ENCODE measurements at regions not wholly inside any gene's neighbourhood (a gene's known extent, or its start where the extent isn't known, plus 50 kb on each side); places are given as distances from the start of the nearest gene placed in this dataset.

DNA sequence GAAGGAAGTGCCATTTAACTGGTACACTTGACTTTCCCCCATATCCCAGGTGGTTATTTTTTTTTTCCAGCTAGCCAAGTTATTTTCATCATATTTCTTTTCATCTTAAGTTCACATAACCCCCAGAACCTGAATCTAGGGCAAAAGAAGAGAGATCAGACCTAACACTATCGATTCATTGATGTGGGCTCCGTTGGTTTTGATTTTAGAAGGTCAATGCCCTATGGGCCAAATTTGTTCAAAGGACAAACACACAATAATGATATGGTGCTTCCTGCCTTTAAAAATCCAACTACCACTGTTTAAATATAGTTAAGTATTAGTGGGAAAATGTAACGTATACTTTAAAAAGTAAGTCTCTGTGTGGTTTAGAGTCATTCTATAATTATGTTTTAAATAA is 665.7 kb downstream of the ZNF674 start:
- DNase-seq (ENCODE audit: low read depth in 2 of 2) = no peak

GRCh38 chrX:45876206-45876605 is 669.0 kb downstream of the ZNF674 start:
- DNase-seq (ENCODE audit: low read depth in 2 of 2) = no peak

DNA sequence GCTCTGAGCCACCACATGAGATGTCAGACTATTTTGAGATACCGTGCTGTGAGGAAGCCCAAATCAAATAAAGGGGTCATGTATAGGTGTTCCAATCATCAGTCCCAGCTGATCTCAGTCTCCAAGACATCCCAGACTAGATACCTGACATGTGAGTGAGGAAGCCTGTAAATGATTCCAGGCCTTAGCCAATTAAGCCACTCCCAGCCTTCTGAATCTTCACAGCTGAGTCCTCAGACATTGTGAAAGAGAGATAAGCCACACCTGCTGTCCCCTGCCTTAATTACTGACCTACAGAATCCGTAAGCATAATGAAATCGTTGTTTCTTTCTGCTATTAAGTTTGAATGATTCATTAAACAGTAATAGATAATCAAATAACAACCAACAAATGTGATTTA is 671.4 kb downstream of the ZNF674 start:
- no peak for DNase-seq (ENCODE audit: low read depth in 2 of 2)

GRCh38 chrX:45872480-45872879 is 671.8 kb upstream of the DIPK2B start:
- no peak for DNase-seq (ENCODE audit: low read depth in 2 of 2)

- DNase-seq (ENCODE audit: low read depth in 2 of 2) = no peak
These were observed 667.7 kb upstream of the DIPK2B start for GRCh38 chrX:45868425-45868824.

- DNase-seq (ENCODE audit: low read depth in 2 of 2) = no peak
These were observed 662.1 kb upstream of the DIPK2B start for GRCh38 chrX:45862801-45863200.

GRCh38 chrX:45860450-45860849 is 659.8 kb upstream of the DIPK2B start:
- DNase-seq (ENCODE audit: low read depth in 2 of 2) = no peak

GRCh38 chrX:45859407-45859806 is 658.7 kb upstream of the DIPK2B start:
- no peak for DNase-seq (ENCODE audit: low read depth in 2 of 2)

GRCh38 chrX:45852884-45853283 is 652.2 kb upstream of the DIPK2B start:
- DNase-seq (ENCODE audit: low read depth in 2 of 2) = no peak

DNA sequence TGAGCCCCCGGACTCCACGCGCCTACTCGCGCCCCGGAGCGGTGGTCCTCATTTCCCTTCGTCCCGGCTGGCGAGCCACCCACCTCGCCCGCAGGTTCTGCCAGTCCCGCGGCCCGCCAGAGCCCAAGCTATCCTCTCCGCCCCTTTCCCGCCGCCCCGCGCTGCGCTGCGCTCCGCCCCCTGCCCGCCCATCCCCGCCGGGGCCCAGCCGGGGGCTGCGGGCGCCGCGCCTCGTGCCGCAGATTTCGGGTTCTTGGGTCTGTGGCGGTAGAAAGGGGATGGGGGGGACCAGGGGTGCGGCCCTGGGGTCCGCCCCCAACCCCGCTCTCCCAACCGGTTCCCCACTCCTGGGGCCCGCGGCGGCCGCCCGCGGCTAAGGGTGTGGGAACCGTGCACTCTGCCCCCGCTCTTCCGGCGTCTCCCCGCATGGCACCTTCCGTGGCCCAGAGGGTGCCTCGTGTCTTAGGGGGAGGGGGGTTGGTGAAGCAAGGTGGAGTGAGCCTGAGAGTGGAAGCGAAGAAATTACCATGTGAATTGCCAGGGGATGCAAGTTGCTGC is 650.8 kb upstream of the DIPK2B start:
- DNase-seq (ENCODE audit: low read depth in 2 of 2) = peak; percentile 46 to 52

DNA sequence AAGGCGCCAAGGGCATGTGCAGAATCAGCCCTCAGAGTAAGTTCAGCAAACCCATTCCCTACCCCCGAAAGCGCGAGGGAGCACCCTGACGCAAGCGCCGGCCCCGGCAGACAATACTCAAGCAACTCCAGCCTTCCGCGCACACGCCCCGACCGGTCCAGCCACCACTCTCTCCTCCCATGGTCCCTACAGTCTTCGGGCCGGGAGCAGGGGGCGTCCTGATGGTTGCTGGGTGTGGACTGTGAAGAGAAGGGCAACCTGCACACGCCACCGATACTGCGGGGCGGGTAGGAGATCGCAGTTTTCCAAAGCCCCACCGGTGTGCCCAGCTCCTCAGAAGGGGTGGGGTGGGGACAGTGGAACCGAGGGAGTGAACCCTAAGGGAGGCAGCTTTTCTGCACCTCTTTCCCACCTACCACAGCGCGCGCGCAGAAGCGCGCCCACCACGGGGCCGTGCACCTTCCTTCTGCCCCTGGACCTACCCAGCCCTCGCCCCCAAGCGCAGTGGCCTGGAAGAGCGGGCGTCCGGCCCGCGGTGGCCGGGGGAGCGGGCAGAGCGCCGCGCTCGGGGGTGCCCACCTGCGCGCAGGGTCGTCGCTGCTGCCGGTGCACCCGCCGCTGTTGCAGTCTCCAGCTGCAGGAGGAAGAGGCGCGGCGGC is 650.2 kb upstream of the DIPK2B start:
- peak in 1 of 2 donors; percentile 13 for DNase-seq (ENCODE audit: low read depth in 2 of 2)

- peak in 1 of 2 donors; percentile 2 for DNase-seq (ENCODE audit: low read depth in 2 of 2)
These were observed 649.6 kb upstream of the DIPK2B start for GRCh38 chrX:45850197-45850774.

DNA sequence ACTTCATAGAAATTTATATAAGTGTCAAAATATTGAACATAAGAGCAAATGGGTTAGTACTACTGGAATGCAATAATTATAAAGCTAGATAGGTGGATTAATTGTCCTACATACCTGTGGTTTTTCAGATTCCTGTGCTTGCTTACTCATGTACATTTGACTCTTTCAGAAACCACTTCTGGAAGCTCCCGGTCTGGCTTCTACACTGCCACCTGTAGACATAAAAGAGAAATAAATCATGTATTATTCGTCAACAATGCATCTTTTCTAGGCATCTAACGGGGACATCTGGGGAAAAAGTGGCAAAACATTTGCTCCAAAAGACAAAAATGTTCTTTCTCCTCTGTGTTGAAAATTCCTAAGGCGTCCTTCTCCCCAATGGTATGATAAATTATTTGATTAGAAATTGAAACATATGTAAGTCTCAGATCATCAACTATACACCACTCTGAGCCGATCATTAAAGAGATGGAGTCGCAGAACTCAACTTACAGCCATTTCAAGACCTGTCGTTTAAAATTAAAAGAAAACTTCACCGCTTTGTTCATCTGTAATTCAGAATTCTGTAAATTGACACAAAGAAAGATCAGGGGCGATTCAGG is 648.7 kb upstream of the DIPK2B start:
- no peak for DNase-seq (ENCODE audit: low read depth in 2 of 2)

DNA sequence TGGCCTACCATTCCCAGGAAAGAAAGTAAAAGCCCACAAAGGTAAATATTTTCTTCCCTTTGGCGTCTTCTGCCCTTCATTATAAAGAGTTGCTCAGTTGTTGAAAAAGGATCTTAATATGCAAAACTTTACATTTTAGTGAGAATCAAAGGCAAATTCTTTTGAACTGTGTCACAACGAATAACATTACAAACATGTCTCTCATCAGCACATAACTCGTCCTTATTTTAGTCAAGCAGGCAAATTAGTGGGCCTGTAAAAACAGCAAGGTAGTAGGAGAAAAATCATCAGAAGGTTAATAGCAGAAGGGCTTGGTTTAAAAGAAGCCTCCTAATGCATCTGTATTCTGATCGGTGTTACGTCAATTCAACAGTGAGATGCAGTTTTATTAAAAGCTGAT is 647.3 kb upstream of the DIPK2B start:
- no peak for DNase-seq (ENCODE audit: low read depth in 2 of 2)

DNA sequence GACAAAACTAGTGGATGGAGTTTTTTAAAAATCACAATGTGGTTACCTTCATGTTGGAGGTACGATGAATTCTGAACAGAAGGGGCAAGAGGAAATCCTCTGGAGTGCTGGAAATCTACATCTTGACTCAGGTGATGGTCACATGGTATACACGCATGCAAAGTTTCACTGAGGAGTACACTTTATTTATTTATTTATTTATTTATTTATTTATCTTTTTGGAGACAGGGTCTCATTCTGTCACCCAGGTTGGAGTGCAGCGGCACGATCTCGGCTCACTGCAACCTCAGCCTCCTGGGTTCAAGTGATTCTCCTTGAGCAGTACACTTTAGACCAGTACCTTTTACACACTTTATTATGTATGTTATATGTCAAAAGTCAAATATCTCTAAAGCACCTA is 645.7 kb upstream of the DIPK2B start:
- no peak for DNase-seq (ENCODE audit: low read depth in 2 of 2)

- no peak for DNase-seq (ENCODE audit: low read depth in 2 of 2)
These were observed 644.5 kb upstream of the DIPK2B start for GRCh38 chrX:45845142-45845541.

GRCh38 chrX:45843518-45843917 is 642.8 kb upstream of the DIPK2B start:
- DNase-seq (ENCODE audit: low read depth in 2 of 2) = no peak

DNA sequence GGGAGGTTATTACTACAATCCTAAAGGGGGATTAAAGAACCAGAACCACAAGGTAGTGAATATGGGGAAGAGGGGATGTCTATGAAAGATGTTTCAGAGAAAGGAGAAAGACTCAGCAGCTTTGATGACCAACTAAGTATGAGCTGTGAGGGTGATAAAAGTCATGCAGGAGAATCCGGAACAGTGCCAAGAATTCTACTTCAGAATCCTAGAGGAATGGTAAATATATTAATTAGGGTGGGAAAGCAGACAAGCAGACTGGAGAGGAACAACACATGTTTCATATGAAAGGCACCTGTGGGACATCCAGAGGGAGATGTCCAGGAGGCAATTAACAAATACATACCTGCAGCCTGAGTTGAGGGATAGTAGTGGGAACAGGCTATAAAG is 642.2 kb upstream of the DIPK2B start:
- DNase-seq (ENCODE audit: low read depth in 2 of 2) = no peak

DNA sequence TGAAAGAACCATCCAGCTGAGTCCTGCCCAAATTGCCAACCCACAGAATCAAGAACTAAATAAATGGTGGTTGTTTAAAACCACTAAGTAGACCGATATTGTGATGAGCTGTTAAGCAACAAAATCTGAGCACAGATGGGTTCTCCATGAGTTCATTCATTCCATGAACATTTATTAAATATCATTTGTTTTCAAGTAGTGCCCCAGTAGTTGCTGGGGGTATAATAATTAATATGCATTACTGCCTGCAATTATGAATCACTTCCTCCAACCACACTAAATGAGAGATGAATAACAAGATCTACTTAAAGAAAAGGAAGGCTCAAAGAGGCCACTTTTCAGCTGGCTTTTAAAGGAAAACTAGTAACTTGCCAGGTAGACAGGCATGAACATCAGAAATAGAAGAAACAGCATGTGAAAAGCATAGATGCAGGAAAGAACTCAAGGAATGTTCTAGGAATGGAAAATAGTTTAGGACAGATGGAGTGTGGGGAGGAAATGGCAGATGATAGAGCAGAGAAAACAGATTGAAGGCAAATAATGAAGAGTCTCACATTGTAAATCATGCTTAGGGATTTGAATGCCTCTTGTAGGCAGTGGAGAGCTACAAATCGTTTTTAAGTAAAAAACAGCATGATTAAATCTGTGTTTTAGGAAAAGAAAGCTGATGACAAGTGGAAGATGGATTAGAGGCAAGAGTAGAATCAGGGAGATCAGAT is 641.7 kb upstream of the DIPK2B start:
- DNase-seq (ENCODE audit: low read depth in 2 of 2) = no peak

GRCh38 chrX:45840411-45840950 is 639.8 kb upstream of the DIPK2B start:
- no peak for DNase-seq (ENCODE audit: low read depth in 2 of 2)

- DNase-seq (ENCODE audit: low read depth in 2 of 2) = no peak
These were observed 629.7 kb upstream of the DIPK2B start for GRCh38 chrX:45830343-45830742.

GRCh38 chrX:45824471-45824870 is 623.8 kb upstream of the DIPK2B start:
- DNase-seq (ENCODE audit: low read depth in 2 of 2) = peak; percentile 36 to 49

All from stimulated activated CD8-positive, alpha-beta memory T cell treated with anti-CD3 and anti-CD28 coated beads, Interleukin-2, amount 100 ng/mL, for 48 hours (primary cell).